OCI-LY3 (cell line): ENCODE measurements at regions not wholly inside any gene's neighbourhood (a gene's known extent, or its start where the extent isn't known, plus 50 kb on each side); places are given as distances from the start of the nearest gene placed in this dataset.
"Not testable (repeated sequence)": the region's sequence is repeated elsewhere in the genome, so short reads cannot be mapped to it uniquely, and the experiment has no call there.

Experiments
- H2AFZ ChIP-seq: fragments of 200-600, 300-600 bp; shearing (Covaris generic); 2 replicates; pipeline ENCODE4 v1.6.0; 2014; ENCODE audit warnings: antibody characterized with exemption, low read depth, low read length
- H3K27ac ChIP-seq: fragments of 200-600, 300-600 bp; sonication (generic); 2 replicates; pipeline ENCODE4 v1.5.1; 2014; ENCODE audit warnings: mild to moderate bottlenecking, low read length, moderate library complexity, mixed read lengths
- H3K27me3 ChIP-seq: fragments of 200-600, 300-600 bp; sonication (generic); 2 replicates; pipeline ENCODE4 v1.6.1; 2014; ENCODE audit warnings: low read depth, low read length, mixed read lengths
- H3K36me3 ChIP-seq: fragments of 200-600, 300-600 bp; sonication (generic); replicated peaks from 2 replicates; pipeline ENCODE3; 2014; ENCODE audit warnings: low read depth, low read length, mixed read lengths
- H3K4me1 ChIP-seq: fragments of 300-600, 200-600 bp; sonication (generic); 2 replicates; pipeline ENCODE4 v1.6.1; 2014; ENCODE audit warnings: low read length, mixed read lengths
- H3K4me2 ChIP-seq: fragments of 200-600, 300-600 bp; sonication (generic); 2 replicates; pipeline ENCODE4 v1.6.1; 2014; ENCODE audit warnings: low read length, mixed read lengths
- H3K4me3 ChIP-seq: fragments of 300-600, 200-600 bp; sonication (generic); 2 replicates; pipeline ENCODE4 v1.5.1; 2014; ENCODE audit warnings: antibody characterized with exemption, mild to moderate bottlenecking, low read length, moderate library complexity
- H3K79me2 ChIP-seq: fragments of 300-600, 200-600 bp; shearing (Covaris generic); 2 replicates; pipeline ENCODE4 v1.6.1; 2014; ENCODE audit warnings: mild to moderate bottlenecking, low read length, mixed read lengths
- H3K9ac ChIP-seq: fragments of 300-600, 200-600 bp; shearing (Covaris generic); 2 replicates; pipeline ENCODE4 v1.6.0; 2014; ENCODE audit warnings: mild to moderate bottlenecking, low read length, moderate library complexity
- H3K9me3 ChIP-seq: fragments of 200-600, 300-600 bp; shearing (Covaris generic); 2 replicates; pipeline ENCODE4 v1.6.1; 2014; ENCODE audit warnings: low read length, mixed read lengths; ENCODE audit not compliant: insufficient read depth
- H4K20me1 ChIP-seq: fragments of 200-600, 300-600 bp; sonication (generic); 2 replicates; pipeline ENCODE4 v1.6.1; 2016; ENCODE audit warnings: low read length, mixed read lengths; ENCODE audit not compliant: insufficient read depth
- CTCF ChIP-seq: fragments of 200-600, 300-600 bp; sonication (generic); IDR thresholded peaks from 2 replicates; pipeline ENCODE4 v1.5.1; 2014; ENCODE audit warnings: antibody characterized with exemption, low read length, low read depth
- EZH2phosphoT487 ChIP-seq: fragments of 200-600 bp; shearing (Covaris generic); IDR thresholded peaks from 2 replicates; pipeline ENCODE4 v1.6.1; 2018; ENCODE audit warnings: antibody characterized with exemption, mixed run types, low read depth

- no peaks in the 10 kb centered on the region for H3K9me3 ChIP-seq
- H3K4me3 ChIP-seq, result no peak overlapping the region
- TF ChIP-seq CTCF (no peak), EZH2phosphoT487 (no peak)
- no peaks in the 10 kb centered on the region for H4K20me1 ChIP-seq
- no peak overlapping the region for H3K9ac ChIP-seq
- H3K36me3 ChIP-seq, result no peaks in the 10 kb centered on the region
- no peaks in the 10 kb centered on the region for H3K27me3 ChIP-seq
- no peaks in the 10 kb centered on the region for H3K79me2 ChIP-seq
- no peaks in the 10 kb centered on the region for H3K4me1 ChIP-seq
- H3K4me2 ChIP-seq, result no peak overlapping the region
- H2AFZ ChIP-seq, result no peak overlapping the region
- H3K27ac ChIP-seq, result no peak overlapping the region
Measured at GRCh38 chr6:112971651-112972050, 624.5 kb downstream of the RFPL4B start.

GRCh38 chr6:112974931-112975330 lies 627.8 kb downstream of the RFPL4B start:
- not testable (repeated sequence) for H3K27ac ChIP-seq, H4K20me1 ChIP-seq, H3K27me3 ChIP-seq, H3K4me1 ChIP-seq, H3K79me2 ChIP-seq, H2AFZ ChIP-seq, H3K4me3 ChIP-seq, H3K4me2 ChIP-seq, H3K9me3 ChIP-seq, H3K9ac ChIP-seq, H3K36me3 ChIP-seq

- H3K9ac ChIP-seq, H3K27ac ChIP-seq, H3K27me3 ChIP-seq, H3K9me3 ChIP-seq, H4K20me1 ChIP-seq, H3K4me1 ChIP-seq, H3K4me3 ChIP-seq, H3K79me2 ChIP-seq, H3K36me3 ChIP-seq, H2AFZ ChIP-seq, H3K4me2 ChIP-seq: not testable (repeated sequence)
Measured at GRCh38 chr6:112976579-112976978, 629.4 kb downstream of the RFPL4B start.

- H3K79me2 ChIP-seq, result no peaks in the 10 kb centered on the region
- H3K27ac ChIP-seq, result no peak overlapping the region
- no peaks in the 10 kb centered on the region for H3K27me3 ChIP-seq
- no peak overlapping the region for H3K9ac ChIP-seq
- H3K36me3 ChIP-seq, result no peaks in the 10 kb centered on the region
- H3K4me2 ChIP-seq, result no peak overlapping the region
- H3K4me3 ChIP-seq, result no peak overlapping the region
- H2AFZ ChIP-seq, result no peak overlapping the region
- H4K20me1 ChIP-seq, result no peaks in the 10 kb centered on the region
- no peak for TF ChIP-seq CTCF
- no peak for TF ChIP-seq EZH2phosphoT487
- no peaks in the 10 kb centered on the region for H3K4me1 ChIP-seq
- no peaks in the 10 kb centered on the region for H3K9me3 ChIP-seq
Measured at GRCh38 chr6:112979830-112980229, 632.7 kb downstream of the RFPL4B start.

GRCh38 chr6:112980676-112981075 lies 633.5 kb downstream of the RFPL4B start:
- Histone ChIP-seq H3K79me2 (no peaks in the 10 kb centered on the region), H3K27me3 (no peaks in the 10 kb centered on the region), H2AFZ (no peak overlapping the region), H3K4me1 (no peaks in the 10 kb centered on the region), H3K4me3 (no peak overlapping the region), H3K27ac (no peak overlapping the region), H3K9ac (no peak overlapping the region), H3K36me3 (no peaks in the 10 kb centered on the region), H3K9me3 (no peaks in the 10 kb centered on the region), H3K4me2 (no peak overlapping the region), H4K20me1 (no peaks in the 10 kb centered on the region)
- no peak for TF ChIP-seq EZH2phosphoT487
- no peak for TF ChIP-seq CTCF
